ENCODE measurements at regions not wholly inside any gene's neighbourhood (a gene's known extent, or its start where the extent isn't known, plus 50 kb on each side); places are given as distances from the start of the nearest gene placed in this dataset.
"Not testable (repeated sequence)": the region's sequence is repeated elsewhere in the genome, so short reads cannot be mapped to it uniquely, and the experiment has no call there.

GRCh38 chr1:96528672-96529071 is 192.9 kb upstream of the PTBP2 start:
- TF ChIP-seq CTCF (IDR thresholded peaks at IDR 0.05; ENCODE audit: insufficient read depth, low read depth, low read length); EZH2 (IDR thresholded peaks at IDR 0.05; ENCODE audit: insufficient read depth, low read length): not testable (repeated sequence)

Measured in astrocyte (in vitro differentiated cells and primary cell).